DND-41 (cell line): ENCODE measurements at regions not wholly inside any gene's neighbourhood (a gene's known extent, or its start where the extent isn't known, plus 50 kb on each side); places are given as distances from the start of the nearest gene placed in this dataset.

Experiments
- CTCF ChIP-seq: IDR thresholded peaks from 2 replicates; pipeline ENCODE4 v1.5.1; 2012; ENCODE audit warnings: borderline replicate concordance, low read length, moderate library complexity, mild to moderate bottlenecking; ENCODE audit not compliant: poor library complexity, severe bottlenecking; ENCODE audit errors: extremely low read depth
- EZH2 ChIP-seq: IDR thresholded peaks from 3 replicates; pipeline ENCODE4 v1.6.1; 2012; ENCODE audit warnings: borderline replicate concordance, low read depth, mild to moderate bottlenecking, moderate library complexity, low read length, inconsistent platforms; ENCODE audit not compliant: severe bottlenecking

- no peak for TF ChIP-seq CTCF
- TF ChIP-seq EZH2 = no peak
These were observed 398.8 kb downstream of the CCDC85A start for GRCh38 chr2:56582570-56582969.
